ENCODE measurements at regions not wholly inside any gene's neighbourhood (a gene's known extent, or its start where the extent isn't known, plus 50 kb on each side); places are given as distances from the start of the nearest gene placed in this dataset.
"Not testable (repeated sequence)": the region's sequence is repeated elsewhere in the genome, so short reads cannot be mapped to it uniquely, and the experiment has no call there.

DNA sequence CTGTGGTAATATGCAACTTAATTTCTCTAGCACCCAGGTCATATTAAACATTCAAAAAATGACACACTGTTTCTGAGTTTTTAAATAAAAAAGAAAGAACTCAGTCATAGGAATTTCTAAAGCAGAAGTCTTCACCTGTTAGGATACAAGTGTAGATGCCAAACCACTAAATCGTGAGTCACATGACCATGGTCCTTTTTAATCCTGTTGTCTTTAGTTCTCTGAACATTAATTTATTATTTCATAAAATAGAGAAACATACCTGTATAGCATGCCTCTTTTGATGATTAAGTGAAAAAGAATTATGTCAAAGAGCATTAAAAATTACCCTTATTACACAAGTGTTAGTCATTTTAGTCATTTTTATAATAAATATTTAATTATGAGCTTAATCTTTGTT, 398.8 kb downstream of the CCDC85A start:
- no peak overlapping the region for H3K4me3 Mint-ChIP-seq
- no peak overlapping the region for H3K27ac Mint-ChIP-seq (ENCODE audit: low read depth)
- H3K9me3 Mint-ChIP-seq = peaks cover 6% of the 10 kb centered on the region
- H3K4me1 Mint-ChIP-seq = no peaks in the 10 kb centered on the region
- H3K27me3 Mint-ChIP-seq = no peaks in the 10 kb centered on the region
- ATAC-seq (replicated peaks; ENCODE audit: extremely low read depth, poor library complexity, severe bottlenecking) (no peak), DNase-seq (ENCODE audit: low spot score in 2 of 2) (no peak)
- no peaks in the 10 kb centered on the region for H3K36me3 Mint-ChIP-seq (ENCODE audit: insufficient read depth)

DNA sequence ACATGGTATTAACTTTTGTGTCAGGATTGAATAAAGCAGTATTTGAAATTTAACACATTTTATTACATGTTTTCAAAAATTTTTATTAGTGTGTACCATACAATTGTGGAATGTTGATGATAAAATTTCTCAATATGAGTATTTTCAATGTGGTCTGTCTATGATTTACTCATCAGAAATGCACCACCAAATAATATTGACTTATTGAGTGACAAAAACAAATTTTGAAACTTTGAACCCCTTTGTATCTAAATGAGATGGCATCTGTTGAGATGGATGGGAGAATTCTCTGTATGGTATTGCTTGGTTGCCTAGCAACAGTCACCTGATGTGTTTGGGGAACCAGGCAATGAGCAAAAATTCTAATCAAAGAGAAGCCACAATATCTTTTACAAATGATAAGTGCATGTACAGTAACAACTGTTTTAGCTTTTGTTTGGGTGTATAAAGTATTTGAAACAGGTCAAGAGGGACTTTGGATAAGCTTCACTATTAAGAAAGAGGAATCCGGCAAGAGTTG, 400.1 kb downstream of the CCDC85A start:
- Mint-ChIP-seq H3K9me3 (peaks cover 6% of the 10 kb centered on the region), H3K4me3 (no peak overlapping the region), H3K27ac (ENCODE audit: low read depth) (no peak overlapping the region), H3K36me3 (ENCODE audit: insufficient read depth) (no peaks in the 10 kb centered on the region), H3K27me3 (no peaks in the 10 kb centered on the region), H3K4me1 (no peaks in the 10 kb centered on the region)
- DNase-seq (ENCODE audit: low spot score in 2 of 2) = no peak
- no peak for ATAC-seq (replicated peaks; ENCODE audit: extremely low read depth, poor library complexity, severe bottlenecking)

DNA sequence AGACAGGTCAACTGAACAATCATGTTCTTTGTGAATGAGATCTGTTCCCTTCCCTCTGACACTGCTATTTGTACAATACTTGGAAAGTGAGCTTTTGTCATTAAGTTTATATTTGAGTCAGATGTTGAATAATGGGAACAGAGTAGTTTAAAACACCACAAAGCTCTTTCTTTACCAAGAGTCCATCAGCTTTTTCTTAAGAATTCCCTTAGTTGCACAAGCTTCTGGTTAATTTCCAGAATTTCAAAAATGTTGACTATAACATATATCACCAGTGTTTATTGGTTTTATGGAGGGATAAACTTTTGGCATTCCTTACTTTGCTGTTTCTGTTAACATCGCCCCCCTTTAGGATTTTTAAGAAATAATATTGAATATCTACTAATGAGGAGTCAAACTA, 403.7 kb downstream of the CCDC85A start:
- Mint-ChIP-seq H3K9me3 (no peaks in the 10 kb centered on the region), H3K27ac (ENCODE audit: low read depth) (no peak overlapping the region), H3K27me3 (no peaks in the 10 kb centered on the region), H3K4me3 (no peak overlapping the region), H3K36me3 (ENCODE audit: insufficient read depth) (no peaks in the 10 kb centered on the region), H3K4me1 (no peaks in the 10 kb centered on the region)
- ATAC-seq (replicated peaks; ENCODE audit: extremely low read depth, poor library complexity, severe bottlenecking) (no peak), DNase-seq (ENCODE audit: low spot score in 2 of 2) (no peak)

DNA sequence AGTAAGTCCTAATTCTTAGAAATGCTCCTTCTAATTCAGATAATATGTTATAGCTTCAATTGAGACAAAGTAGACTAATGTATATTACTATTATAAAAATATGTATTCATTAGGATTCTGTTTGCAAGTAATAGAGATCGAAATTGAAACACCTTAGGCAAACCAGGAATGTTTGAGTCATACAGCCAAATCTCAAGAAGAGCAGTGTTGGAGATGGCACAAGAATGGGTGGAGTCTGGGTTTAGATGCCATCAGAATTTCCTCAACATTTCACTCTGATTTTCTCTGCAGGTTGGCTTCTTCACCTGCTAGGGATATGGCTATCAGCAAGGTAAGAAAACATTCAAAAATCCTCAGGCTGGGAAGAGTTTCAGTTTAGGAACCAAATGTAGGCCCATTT, 405.4 kb downstream of the CCDC85A start:
- Mint-ChIP-seq H3K9me3 (no peaks in the 10 kb centered on the region), H3K27ac (ENCODE audit: low read depth) (no peak overlapping the region), H3K36me3 (ENCODE audit: insufficient read depth) (no peaks in the 10 kb centered on the region), H3K4me1 (no peaks in the 10 kb centered on the region), H3K27me3 (no peaks in the 10 kb centered on the region), H3K4me3 (no peak overlapping the region)
- DNase-seq (ENCODE audit: low spot score in 2 of 2) (no peak), ATAC-seq (replicated peaks; ENCODE audit: extremely low read depth, poor library complexity, severe bottlenecking) (no peak)

DNA sequence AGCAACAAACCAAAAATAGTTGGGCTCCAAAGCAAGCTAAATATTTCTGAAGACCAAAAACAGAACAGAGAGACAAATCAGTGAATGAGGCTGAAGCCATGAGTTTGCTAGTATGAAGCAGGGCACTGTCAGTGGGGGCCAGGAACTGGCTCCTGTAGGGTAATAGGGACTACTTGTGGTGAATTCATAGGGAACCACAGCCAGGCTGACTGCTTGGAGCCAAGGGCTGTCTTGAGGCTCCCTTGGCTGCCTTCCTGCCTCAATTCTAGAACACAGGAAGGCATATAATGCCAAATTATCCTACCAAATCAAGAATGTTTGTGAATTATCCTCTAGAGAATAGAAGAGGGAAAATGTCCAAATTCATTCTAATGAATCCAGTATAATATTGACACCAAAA, 406.0 kb downstream of the CCDC85A start:
- H3K36me3 Mint-ChIP-seq (ENCODE audit: insufficient read depth) = no peaks in the 10 kb centered on the region
- no peaks in the 10 kb centered on the region for H3K27me3 Mint-ChIP-seq
- H3K9me3 Mint-ChIP-seq = no peaks in the 10 kb centered on the region
- ATAC-seq (replicated peaks; ENCODE audit: extremely low read depth, poor library complexity, severe bottlenecking) (no peak), DNase-seq (ENCODE audit: low spot score in 2 of 2) (no peak)
- H3K27ac Mint-ChIP-seq (ENCODE audit: low read depth) = no peak overlapping the region
- no peaks in the 10 kb centered on the region for H3K4me1 Mint-ChIP-seq
- no peak overlapping the region for H3K4me3 Mint-ChIP-seq

DNA sequence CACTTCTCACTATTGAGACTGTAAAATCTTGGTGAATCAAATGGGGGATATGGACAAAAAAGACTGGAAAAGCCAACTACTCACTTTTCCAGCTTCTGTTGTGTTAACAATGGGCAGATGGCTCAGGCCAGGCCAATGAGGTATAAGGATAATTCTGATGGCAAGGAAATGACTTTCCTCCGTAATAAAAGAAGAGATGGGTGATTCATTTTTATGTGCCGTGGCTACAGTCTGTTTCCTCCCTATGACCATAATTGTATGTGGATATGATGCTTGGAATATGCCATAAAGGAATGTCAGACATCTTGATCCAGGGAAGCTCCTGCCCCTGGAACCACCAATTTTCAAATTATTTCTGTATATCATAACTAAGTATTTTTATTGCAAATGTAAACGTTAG, 406.8 kb downstream of the CCDC85A start:
- no peaks in the 10 kb centered on the region for H3K9me3 Mint-ChIP-seq
- no peaks in the 10 kb centered on the region for H3K4me1 Mint-ChIP-seq
- ATAC-seq (replicated peaks; ENCODE audit: extremely low read depth, poor library complexity, severe bottlenecking) = no peak
- H3K4me3 Mint-ChIP-seq = no peak overlapping the region
- no peaks in the 10 kb centered on the region for H3K27me3 Mint-ChIP-seq
- H3K36me3 Mint-ChIP-seq (ENCODE audit: insufficient read depth) = no peaks in the 10 kb centered on the region
- DNase-seq (ENCODE audit: low spot score in 2 of 2) = no peak
- H3K27ac Mint-ChIP-seq (ENCODE audit: low read depth) = no peak overlapping the region

DNA sequence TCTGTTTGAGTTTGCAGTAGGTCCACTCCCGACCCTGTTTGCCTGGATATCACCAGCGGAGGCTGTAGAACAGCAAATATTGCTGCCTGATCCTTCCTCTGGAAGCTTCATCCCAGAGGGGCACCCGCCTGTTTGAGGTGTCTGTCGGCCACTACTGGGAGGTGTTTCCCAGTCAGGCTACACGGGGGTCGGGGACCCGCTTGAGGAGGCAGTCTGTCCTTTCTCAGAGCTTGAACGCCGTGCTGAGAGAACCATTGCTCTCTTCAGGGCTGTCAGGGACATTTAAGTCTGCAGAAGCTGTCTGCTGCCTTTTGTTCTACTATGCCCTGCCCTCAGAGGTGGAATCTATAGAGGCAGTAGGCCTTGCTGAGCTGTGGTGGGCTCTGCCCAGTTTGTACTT, 422.3 kb downstream of the CCDC85A start:
- H3K36me3 Mint-ChIP-seq (ENCODE audit: insufficient read depth); H3K4me3 Mint-ChIP-seq; ATAC-seq (replicated peaks; ENCODE audit: extremely low read depth, poor library complexity, severe bottlenecking); DNase-seq (ENCODE audit: low spot score in 2 of 2); H3K27me3 Mint-ChIP-seq; H3K4me1 Mint-ChIP-seq; H3K27ac Mint-ChIP-seq (ENCODE audit: low read depth): not testable (repeated sequence)
- peaks cover 29% of the 10 kb centered on the region for H3K9me3 Mint-ChIP-seq

DNA sequence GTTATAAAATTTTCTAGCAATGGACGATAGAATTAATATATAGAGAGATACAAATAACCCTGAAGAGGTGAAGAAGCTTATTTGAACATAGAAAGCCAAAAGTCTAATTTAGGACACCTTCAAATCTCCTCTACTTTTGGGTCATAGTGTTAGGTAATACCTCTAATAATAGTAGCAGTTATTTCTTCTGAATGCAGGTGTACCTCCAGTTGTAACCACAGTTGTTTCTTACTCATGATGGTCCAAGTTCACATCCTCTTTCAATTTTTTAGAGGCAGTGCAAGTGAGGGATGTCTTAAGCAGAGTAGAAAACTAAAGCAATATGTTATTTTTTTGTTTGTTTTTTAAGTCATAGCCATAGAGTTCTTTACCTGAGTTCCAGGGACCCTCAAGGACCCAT, 429.5 kb downstream of the CCDC85A start:
- DNase-seq (ENCODE audit: low spot score in 2 of 2) (no peak), ATAC-seq (replicated peaks; ENCODE audit: extremely low read depth, poor library complexity, severe bottlenecking) (no peak)
- Mint-ChIP-seq H3K4me1 (no peaks in the 10 kb centered on the region), H3K27ac (ENCODE audit: low read depth) (no peak overlapping the region), H3K9me3 (peaks cover 22% of the 10 kb centered on the region), H3K27me3 (no peaks in the 10 kb centered on the region), H3K4me3 (no peak overlapping the region), H3K36me3 (ENCODE audit: insufficient read depth) (no peaks in the 10 kb centered on the region)

DNA sequence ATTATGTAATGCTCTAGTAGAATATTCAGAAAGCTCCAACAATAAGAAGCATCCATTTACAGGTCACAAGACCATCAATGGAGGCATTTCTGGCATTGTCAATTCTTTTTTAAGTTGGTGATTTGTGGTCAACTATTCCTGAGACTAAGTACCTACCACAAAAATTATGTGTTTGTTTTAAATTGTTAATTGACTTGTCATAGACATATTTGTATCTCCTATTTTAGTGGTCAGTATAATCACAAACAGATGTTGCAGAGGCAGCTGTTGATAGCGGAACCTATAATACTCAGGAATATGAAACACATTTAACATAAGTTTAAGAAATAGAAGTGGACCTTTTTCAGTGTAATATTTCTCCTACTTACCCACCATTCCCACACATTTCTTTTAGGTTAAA, 430.1 kb downstream of the CCDC85A start:
- Mint-ChIP-seq H3K36me3 (ENCODE audit: insufficient read depth) (no peaks in the 10 kb centered on the region), H3K4me3 (no peak overlapping the region), H3K9me3 (peaks cover 28% of the 10 kb centered on the region), H3K27ac (ENCODE audit: low read depth) (no peak overlapping the region), H3K4me1 (no peaks in the 10 kb centered on the region), H3K27me3 (no peaks in the 10 kb centered on the region)
- no peak for ATAC-seq (replicated peaks; ENCODE audit: extremely low read depth, poor library complexity, severe bottlenecking)
- DNase-seq (ENCODE audit: low spot score in 2 of 2) = no peak

DNA sequence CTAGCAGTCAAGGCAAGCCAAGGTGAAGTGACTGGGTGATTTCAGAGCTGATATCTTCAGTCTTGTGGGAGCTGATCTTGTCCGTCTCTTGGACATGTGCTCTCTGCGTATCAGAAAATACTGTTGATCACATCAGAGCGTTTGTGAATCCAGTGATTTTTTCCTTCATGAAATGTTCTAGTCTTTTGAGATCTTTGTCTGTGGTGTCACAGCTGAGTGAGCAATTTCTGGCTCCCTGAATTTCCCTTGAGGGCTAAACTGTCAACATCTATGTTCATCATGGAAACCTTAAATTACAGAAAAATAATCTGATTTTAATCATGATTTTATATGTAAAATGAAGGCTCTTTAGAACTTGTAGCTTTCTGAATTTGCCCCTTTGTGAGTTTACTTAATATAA, 432.0 kb downstream of the CCDC85A start:
- DNase-seq (ENCODE audit: low spot score in 2 of 2) = no peak
- Mint-ChIP-seq H3K36me3 (ENCODE audit: insufficient read depth) (no peaks in the 10 kb centered on the region), H3K27ac (ENCODE audit: low read depth) (no peak overlapping the region), H3K27me3 (no peaks in the 10 kb centered on the region), H3K4me3 (no peak overlapping the region), H3K9me3 (peaks cover 17% of the 10 kb centered on the region), H3K4me1 (no peaks in the 10 kb centered on the region)
- no peak for ATAC-seq (replicated peaks; ENCODE audit: extremely low read depth, poor library complexity, severe bottlenecking)

DNA sequence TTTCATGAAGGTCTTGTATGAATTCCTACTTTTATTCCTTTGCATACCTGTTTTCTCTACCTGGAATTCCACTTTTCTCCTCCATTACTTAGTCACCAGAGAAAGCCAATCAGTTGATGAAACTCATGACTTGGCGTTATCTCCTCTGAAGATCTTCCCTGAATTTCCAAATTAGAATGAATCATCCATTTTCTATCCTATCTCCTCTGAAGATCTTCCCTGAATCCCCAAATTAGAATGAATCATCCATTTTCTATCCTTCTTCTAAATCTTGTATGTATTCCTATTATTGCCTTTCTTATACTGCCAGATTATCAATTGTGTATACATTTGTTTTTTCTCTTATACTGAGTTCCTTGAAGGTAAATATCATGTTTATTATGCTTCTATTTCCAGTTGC, 440.4 kb downstream of the CCDC85A start:
- DNase-seq (ENCODE audit: low spot score in 2 of 2) = no peak
- Mint-ChIP-seq H3K36me3 (ENCODE audit: insufficient read depth) (no peaks in the 10 kb centered on the region), H3K27ac (ENCODE audit: low read depth) (no peak overlapping the region), H3K9me3 (peaks cover 37% of the 10 kb centered on the region), H3K4me1 (no peaks in the 10 kb centered on the region), H3K27me3 (no peaks in the 10 kb centered on the region), H3K4me3 (no peak overlapping the region)
- ATAC-seq (replicated peaks; ENCODE audit: extremely low read depth, poor library complexity, severe bottlenecking) = no peak

DNA sequence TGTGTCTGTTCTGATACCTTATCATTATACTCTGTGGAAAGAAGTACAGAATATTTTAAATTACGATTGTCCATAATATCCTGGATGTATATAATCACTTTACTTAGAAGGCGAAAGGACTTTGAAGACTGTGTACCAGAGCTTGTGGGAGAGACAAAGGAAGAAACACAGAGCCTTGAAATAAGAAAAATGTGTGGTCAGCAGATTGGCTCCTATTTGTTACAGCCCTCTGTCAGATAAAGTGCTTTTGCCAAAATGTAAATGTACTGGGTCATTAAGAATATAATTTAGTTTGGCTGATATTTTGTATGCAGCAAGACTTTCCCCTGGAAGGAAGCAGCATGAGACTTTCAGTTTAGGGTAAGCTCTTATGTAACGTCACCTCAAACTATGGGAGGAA, 443.1 kb downstream of the CCDC85A start:
- no peak overlapping the region for H3K4me3 Mint-ChIP-seq
- no peaks in the 10 kb centered on the region for H3K27me3 Mint-ChIP-seq
- H3K27ac Mint-ChIP-seq (ENCODE audit: low read depth) = no peak overlapping the region
- H3K9me3 Mint-ChIP-seq = peaks cover 41% of the 10 kb centered on the region
- no peak for ATAC-seq (replicated peaks; ENCODE audit: extremely low read depth, poor library complexity, severe bottlenecking)
- no peak for DNase-seq (ENCODE audit: low spot score in 2 of 2)
- H3K36me3 Mint-ChIP-seq (ENCODE audit: insufficient read depth) = no peaks in the 10 kb centered on the region
- H3K4me1 Mint-ChIP-seq = no peaks in the 10 kb centered on the region

DNA sequence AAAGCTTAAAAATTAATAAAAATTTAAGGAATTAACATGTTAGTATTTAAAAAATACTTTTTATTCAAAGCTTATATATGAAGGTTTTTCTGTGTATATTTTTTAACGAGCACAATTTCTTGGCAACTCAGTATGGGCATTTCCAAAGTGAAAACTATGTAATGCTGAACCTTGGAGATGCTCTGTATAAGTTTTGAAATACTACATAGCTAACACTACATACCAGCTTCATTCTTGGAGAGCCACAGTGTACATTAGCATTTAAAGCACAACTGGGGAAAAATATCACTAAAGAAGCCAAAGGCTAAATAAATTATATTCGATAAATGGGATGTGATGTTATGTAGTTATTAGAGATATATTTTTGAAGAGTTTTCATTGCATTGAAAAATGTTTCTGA, 446.5 kb downstream of the CCDC85A start:
- H3K36me3 Mint-ChIP-seq (ENCODE audit: insufficient read depth) = no peaks in the 10 kb centered on the region
- H3K9me3 Mint-ChIP-seq = peaks cover 38% of the 10 kb centered on the region
- no peak for DNase-seq (ENCODE audit: low spot score in 2 of 2)
- ATAC-seq (replicated peaks; ENCODE audit: extremely low read depth, poor library complexity, severe bottlenecking) = no peak
- no peak overlapping the region for H3K4me3 Mint-ChIP-seq
- no peak overlapping the region for H3K27ac Mint-ChIP-seq (ENCODE audit: low read depth)
- no peaks in the 10 kb centered on the region for H3K4me1 Mint-ChIP-seq
- H3K27me3 Mint-ChIP-seq = no peaks in the 10 kb centered on the region

DNA sequence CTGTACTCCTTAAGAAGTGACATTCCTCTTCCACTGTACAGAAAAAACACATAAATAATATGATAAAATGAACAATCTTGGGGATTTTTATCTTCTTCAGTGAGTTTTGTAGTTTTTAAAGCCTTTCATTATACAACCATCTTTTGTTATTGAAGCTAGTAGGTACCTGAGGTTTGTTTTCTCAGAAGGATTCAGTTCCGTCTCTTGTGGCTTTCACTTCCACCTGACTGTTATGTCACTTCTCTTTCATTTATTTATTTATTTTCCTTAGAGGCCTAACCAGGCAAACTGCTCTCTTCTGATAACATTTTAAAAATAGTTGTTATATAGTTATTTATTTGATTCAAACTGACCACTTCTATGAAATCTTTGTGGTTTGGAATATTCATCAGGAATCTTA, 464.2 kb downstream of the CCDC85A start:
- H3K27me3 Mint-ChIP-seq = no peaks in the 10 kb centered on the region
- H3K36me3 Mint-ChIP-seq (ENCODE audit: insufficient read depth) = no peaks in the 10 kb centered on the region
- no peak overlapping the region for H3K4me3 Mint-ChIP-seq
- no peak overlapping the region for H3K27ac Mint-ChIP-seq (ENCODE audit: low read depth)
- no peaks in the 10 kb centered on the region for H3K4me1 Mint-ChIP-seq
- no peak for DNase-seq (ENCODE audit: low spot score in 2 of 2)
- H3K9me3 Mint-ChIP-seq = peaks cover 34% of the 10 kb centered on the region
- no peak for ATAC-seq (replicated peaks; ENCODE audit: extremely low read depth, poor library complexity, severe bottlenecking)
